NCI-H1105 (cell line): ENCODE measurements at regions not wholly inside any gene's neighbourhood (a gene's known extent, or its start where the extent isn't known, plus 50 kb on each side); places are given as distances from the start of the nearest gene placed in this dataset.
"Not testable (repeated sequence)": the region's sequence is repeated elsewhere in the genome, so short reads cannot be mapped to it uniquely, and the experiment has no call there.

ENCODE experiments used
- DNase-seq: peaks from one replicate; lab custom pipeline; 2025; lab: John Stamatoyannopoulos, UW

GRCh38 chr12:104906695-104907094 lies 51.4 kb downstream of the SLC41A2 start:
- no peak for DNase-seq

GRCh38 chr12:104905446-104905845 lies 52.6 kb downstream of the SLC41A2 start:
- not testable (repeated sequence) for DNase-seq

GRCh38 chr12:104903648-104904423 lies 54.3 kb downstream of the SLC41A2 start:
- DNase-seq = no peak

GRCh38 chr12:104902125-104902524 lies 56.0 kb downstream of the SLC41A2 start:
- DNase-seq = no peak

GRCh38 chr12:104896710-104897109 lies 61.4 kb downstream of the SLC41A2 start:
- no peak for DNase-seq

- no peak for DNase-seq
Observed at GRCh38 chr12:104896146-104896545, 61.9 kb downstream of the SLC41A2 start.

GRCh38 chr12:104895415-104895814 lies 62.7 kb downstream of the SLC41A2 start:
- no peak for DNase-seq

GRCh38 chr12:104890476-104891096 lies 67.5 kb downstream of the SLC41A2 start:
- DNase-seq = no peak

- DNase-seq = no peak
Observed at GRCh38 chr12:104889735-104890134, 68.4 kb downstream of the SLC41A2 start.

GRCh38 chr12:104888892-104889291 lies 69.2 kb downstream of the SLC41A2 start:
- peak; percentile 6 for DNase-seq

GRCh38 chr12:104888481-104888880 lies 69.6 kb downstream of the SLC41A2 start:
- no peak for DNase-seq

- no peak for DNase-seq
Observed at GRCh38 chr12:104887452-104887851, 70.6 kb downstream of the SLC41A2 start.

GRCh38 chr12:104886418-104887401 lies 71.4 kb downstream of the SLC41A2 start:
- no peak for DNase-seq

GRCh38 chr12:104878858-104879257 lies 79.2 kb downstream of the SLC41A2 start:
- DNase-seq = not testable (repeated sequence)

GRCh38 chr12:104877103-104877705 lies 80.9 kb downstream of the SLC41A2 start:
- DNase-seq = peak; percentile 34

GRCh38 chr12:104873374-104873773 lies 84.7 kb downstream of the SLC41A2 start:
- no peak for DNase-seq

GRCh38 chr12:104870797-104871196 lies 87.3 kb downstream of the SLC41A2 start:
- DNase-seq = no peak

GRCh38 chr12:104866291-104866690 lies 91.8 kb downstream of the SLC41A2 start:
- DNase-seq = no peak

- no peak for DNase-seq
Observed at GRCh38 chr12:104865080-104865479, 93.0 kb downstream of the SLC41A2 start.

GRCh38 chr12:104864668-104865067 lies 93.4 kb downstream of the SLC41A2 start:
- no peak for DNase-seq

- no peak for DNase-seq
Observed at GRCh38 chr12:104863296-104863948, 94.7 kb downstream of the SLC41A2 start.
